GM21367 (cell line): ENCODE measurements at regions not wholly inside any gene's neighbourhood (a gene's known extent, or its start where the extent isn't known, plus 50 kb on each side); places are given as distances from the start of the nearest gene placed in this dataset.

Experiments used
- ATAC-seq: cut with Tn5 transposase; IDR thresholded peaks from one replicate; pipeline ENCODE4 v1.9.1; 2021; ENCODE audit not compliant: unreplicated experiment

DNA sequence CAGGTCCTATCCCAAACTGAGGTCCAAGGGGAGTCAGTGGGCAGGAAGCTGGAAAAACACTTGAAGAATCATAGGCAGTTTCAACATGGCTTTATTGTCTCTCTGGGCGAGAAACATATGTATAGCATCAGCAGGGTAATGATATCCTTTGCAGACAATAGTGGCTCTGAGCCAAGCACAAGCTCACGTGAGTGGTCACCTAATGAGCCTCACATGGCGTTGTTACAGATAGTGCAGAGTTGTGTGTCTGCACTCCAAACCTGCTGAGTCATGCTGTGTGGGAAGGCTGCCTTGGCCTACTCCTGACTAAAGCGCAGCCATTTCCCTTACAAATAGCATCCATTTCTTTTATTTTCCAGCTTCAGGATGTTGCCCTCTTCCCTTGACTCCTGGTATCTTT is 105.2 kb upstream of the SYT1 start:
- ATAC-seq: no peak

- ATAC-seq: no peak
These were observed 103.7 kb upstream of the SYT1 start for GRCh38 chr12:78760906-78761305.

- no peak for ATAC-seq
These were observed 99.7 kb upstream of the SYT1 start for GRCh38 chr12:78764913-78765312.

- no peak for ATAC-seq
These were observed 97.2 kb upstream of the SYT1 start for GRCh38 chr12:78767264-78767981.

- no peak for ATAC-seq
These were observed 86.2 kb upstream of the SYT1 start for GRCh38 chr12:78778339-78778738.

- ATAC-seq: no peak
These were observed 77.0 kb upstream of the SYT1 start for GRCh38 chr12:78787576-78787975.

DNA sequence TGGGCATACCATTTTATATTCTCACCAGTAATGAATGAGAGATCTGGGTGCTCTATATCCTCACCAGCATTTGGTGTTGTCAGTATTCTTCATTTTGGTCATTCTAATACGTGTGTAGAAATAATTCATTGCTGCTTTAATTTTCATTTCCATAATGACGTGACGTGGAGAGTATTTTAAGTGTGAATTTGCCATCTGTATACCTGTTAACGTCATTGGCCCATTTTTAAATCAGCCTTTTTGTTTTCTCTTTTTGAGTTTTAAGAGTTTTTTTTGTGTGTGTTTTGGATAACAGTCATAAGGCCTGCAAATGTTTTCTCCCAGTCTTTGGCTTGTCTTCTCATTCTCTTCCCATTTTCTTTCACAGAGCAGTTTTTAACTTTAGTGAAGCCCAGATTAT is 74.4 kb upstream of the SYT1 start:
- ATAC-seq: no peak

- no peak for ATAC-seq
These were observed 72.4 kb upstream of the SYT1 start for GRCh38 chr12:78792052-78792698.

DNA sequence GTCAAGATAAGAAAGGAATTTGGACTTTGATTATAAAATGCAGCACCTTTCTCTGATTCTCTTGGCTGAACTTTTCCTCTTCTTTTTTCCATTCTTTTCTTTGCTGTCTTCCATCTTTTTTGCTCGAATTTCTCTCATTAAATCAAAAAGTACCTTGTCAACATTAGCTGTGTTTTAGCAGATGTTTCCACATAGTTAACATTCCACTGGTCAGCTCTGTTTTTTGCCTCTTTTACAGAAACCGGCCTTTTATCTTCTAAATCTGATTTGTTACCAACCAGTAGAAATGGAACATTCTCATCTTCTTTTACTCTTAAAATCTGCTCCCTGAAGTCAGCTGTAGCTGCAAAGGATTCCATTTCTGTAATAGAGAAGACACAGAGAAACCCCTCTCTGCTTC is 71.1 kb upstream of the SYT1 start:
- ATAC-seq: no peak

DNA sequence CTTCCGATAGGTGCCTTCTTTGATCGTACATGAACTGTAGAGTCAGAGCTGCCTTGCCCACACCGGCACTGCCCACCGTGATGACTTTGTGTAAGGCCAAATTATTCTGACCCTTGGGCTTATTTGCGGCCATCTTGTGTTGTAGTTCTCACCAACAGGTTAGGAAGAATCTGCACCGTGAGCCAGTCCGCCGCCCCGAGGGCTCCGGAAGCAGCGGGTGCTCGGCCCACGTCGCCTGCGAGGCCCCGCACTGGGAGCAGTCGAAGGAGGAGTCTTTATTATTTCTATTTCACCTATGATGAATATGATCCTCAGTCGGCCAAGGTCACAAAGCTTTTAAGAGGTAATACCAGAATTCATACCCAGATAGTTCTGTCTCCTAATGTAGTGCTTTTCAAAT is 70.6 kb upstream of the SYT1 start:
- ATAC-seq: no peak

- ATAC-seq: no peak
These were observed 68.6 kb upstream of the SYT1 start for GRCh38 chr12:78795934-78796445.

GRCh38 chr12:78797196-78797931 is 67.2 kb upstream of the SYT1 start:
- no peak for ATAC-seq

GRCh38 chr12:78799649-78800048 is 64.9 kb upstream of the SYT1 start:
- ATAC-seq: no peak

- ATAC-seq: no peak
These were observed 62.0 kb upstream of the SYT1 start for GRCh38 chr12:78802593-78802992.

- ATAC-seq: no peak
These were observed 60.3 kb upstream of the SYT1 start for GRCh38 chr12:78804262-78804661.
